HFFc6 (cell line): ENCODE measurements at regions not wholly inside any gene's neighbourhood (a gene's known extent, or its start where the extent isn't known, plus 50 kb on each side); places are given as distances from the start of the nearest gene placed in this dataset.

ENCODE experiments used
- DNase-seq: peaks from one replicate; pipeline ENCODE4 v3.0.0-alpha.2; 2018
- H3K27ac Mint-ChIP-seq: 2 replicates; pipeline ENCODE4 v1.8.0; 2020; ENCODE audit warnings: mild to moderate bottlenecking, mixed read lengths
- H3K27me3 Mint-ChIP-seq: 2 replicates; pipeline ENCODE4 v1.8.0; 2021; ENCODE audit warnings: mild to moderate bottlenecking, moderate library complexity, mixed read lengths; ENCODE audit not compliant: insufficient read depth
- H3K36me3 Mint-ChIP-seq: 2 replicates; pipeline ENCODE4 v1.8.0; 2021; ENCODE audit warnings: low read depth, mixed read lengths
- H3K4me1 Mint-ChIP-seq: 2 replicates; pipeline ENCODE4 v1.8.0; 2020; ENCODE audit warnings: low read depth, mixed read lengths
- H3K4me3 Mint-ChIP-seq: 2 replicates; pipeline ENCODE4 v1.8.0; 2020; ENCODE audit warnings: mild to moderate bottlenecking, moderate library complexity, mixed read lengths
- H3K9me3 Mint-ChIP-seq: 2 replicates; pipeline ENCODE4 v1.8.0; 2020; ENCODE audit warnings: mild to moderate bottlenecking, mixed read lengths
- TF ChIP-seq, protein P1 (sequence below): fragments of 200-600 bp; sonication (generic); IDR thresholded peaks from 2 replicates; pipeline ENCODE4 v1.5.0; 2021; ENCODE audit warnings: antibody characterized with exemption, mild to moderate bottlenecking

- no peak overlapping the region for H3K27ac Mint-ChIP-seq
- no peaks in the 10 kb centered on the region for H3K9me3 Mint-ChIP-seq
- H3K4me1 Mint-ChIP-seq: peaks cover 10% of the 10 kb centered on the region
- H3K4me3 Mint-ChIP-seq: no peak overlapping the region
- H3K27me3 Mint-ChIP-seq: peaks cover 10% of the 10 kb centered on the region
- DNase-seq: no peak
- H3K36me3 Mint-ChIP-seq: no peaks in the 10 kb centered on the region
- TF ChIP-seq, protein P1, sequence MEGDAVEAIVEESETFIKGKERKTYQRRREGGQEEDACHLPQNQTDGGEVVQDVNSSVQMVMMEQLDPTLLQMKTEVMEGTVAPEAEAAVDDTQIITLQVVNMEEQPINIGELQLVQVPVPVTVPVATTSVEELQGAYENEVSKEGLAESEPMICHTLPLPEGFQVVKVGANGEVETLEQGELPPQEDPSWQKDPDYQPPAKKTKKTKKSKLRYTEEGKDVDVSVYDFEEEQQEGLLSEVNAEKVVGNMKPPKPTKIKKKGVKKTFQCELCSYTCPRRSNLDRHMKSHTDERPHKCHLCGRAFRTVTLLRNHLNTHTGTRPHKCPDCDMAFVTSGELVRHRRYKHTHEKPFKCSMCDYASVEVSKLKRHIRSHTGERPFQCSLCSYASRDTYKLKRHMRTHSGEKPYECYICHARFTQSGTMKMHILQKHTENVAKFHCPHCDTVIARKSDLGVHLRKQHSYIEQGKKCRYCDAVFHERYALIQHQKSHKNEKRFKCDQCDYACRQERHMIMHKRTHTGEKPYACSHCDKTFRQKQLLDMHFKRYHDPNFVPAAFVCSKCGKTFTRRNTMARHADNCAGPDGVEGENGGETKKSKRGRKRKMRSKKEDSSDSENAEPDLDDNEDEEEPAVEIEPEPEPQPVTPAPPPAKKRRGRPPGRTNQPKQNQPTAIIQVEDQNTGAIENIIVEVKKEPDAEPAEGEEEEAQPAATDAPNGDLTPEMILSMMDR: no peak
Measured at GRCh38 chr3:182731764-182732163, 61.5 kb upstream of the ATP11B start.

DNA sequence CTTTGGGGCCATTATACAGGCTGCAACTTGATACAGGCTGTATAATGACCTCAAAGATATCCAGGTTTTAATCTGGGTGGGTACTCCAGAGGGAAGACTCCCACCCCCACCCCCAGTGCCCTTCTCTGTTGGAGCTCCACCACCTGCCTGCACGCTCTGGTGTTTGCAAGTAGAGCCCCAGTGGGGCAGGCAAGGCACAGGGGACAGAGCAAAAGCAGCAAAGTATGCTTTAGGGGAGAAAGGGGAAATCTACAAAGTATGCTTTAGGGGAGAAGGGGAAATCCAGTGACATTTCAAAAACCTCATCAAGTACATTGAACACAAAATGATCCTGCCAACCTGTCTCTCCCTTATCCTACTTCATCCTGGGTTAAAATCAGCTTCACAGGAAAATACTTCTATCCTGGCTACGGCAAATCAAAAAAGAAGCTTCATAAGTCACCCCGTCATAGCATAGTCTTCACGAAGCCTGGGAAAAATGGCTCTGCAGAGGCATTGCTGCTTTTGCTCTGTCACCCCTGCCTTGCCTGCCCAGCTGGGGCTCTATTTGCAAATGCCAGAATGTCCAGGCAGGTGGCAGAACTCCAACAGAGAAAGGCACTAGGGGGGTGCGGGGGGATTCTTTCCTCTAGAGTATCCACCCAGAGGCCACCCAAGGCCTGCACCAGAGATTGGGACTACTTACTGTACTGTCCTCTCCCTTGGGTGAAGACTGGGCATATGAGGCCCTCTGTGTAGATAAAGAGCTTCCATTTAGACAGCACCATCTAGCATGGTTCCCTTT, 60.9 kb upstream of the ATP11B start:
- Mint-ChIP-seq H3K4me1 (peaks cover 10% of the 10 kb centered on the region), H3K27ac (no peak overlapping the region), H3K27me3 (peaks cover 7% of the 10 kb centered on the region), H3K9me3 (no peaks in the 10 kb centered on the region), H3K4me3 (no peak overlapping the region), H3K36me3 (no peaks in the 10 kb centered on the region)
- DNase-seq: no peak
- TF ChIP-seq, protein P1: no peak

DNA sequence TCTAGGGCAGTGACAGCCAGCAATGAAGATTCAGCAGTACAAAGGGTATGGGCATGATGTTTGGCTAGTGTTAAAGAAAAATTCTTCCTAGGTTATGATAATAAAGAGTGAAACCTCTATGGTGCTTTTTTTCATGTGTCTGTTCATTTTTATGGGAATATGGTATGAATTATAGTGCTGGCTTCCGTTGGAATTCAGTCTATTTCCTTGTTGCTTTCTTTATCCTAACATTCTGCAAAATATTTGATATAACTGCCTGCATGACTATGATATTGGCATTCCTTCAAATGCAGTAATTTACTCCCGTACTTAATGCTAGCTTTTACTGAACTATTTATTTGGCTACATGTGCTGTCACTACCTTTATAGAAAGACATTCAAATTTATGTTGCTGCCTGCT, 57.6 kb upstream of the ATP11B start:
- Mint-ChIP-seq H3K27me3 (peaks cover 20% of the 10 kb centered on the region), H3K4me3 (no peak overlapping the region), H3K27ac (no peak overlapping the region), H3K9me3 (no peaks in the 10 kb centered on the region), H3K36me3 (no peaks in the 10 kb centered on the region), H3K4me1 (peaks cover 14% of the 10 kb centered on the region)
- DNase-seq: peak; percentile 8
- TF ChIP-seq, protein P1: no peak

GRCh38 chr3:182737825-182738224, 55.5 kb upstream of the ATP11B start:
- Mint-ChIP-seq H3K27me3 (peaks cover 19% of the 10 kb centered on the region), H3K9me3 (no peaks in the 10 kb centered on the region)

GRCh38 chr3:182738583-182739411, 54.5 kb upstream of the ATP11B start:
- TF ChIP-seq, protein P1: no peak
- peaks cover 16% of the 10 kb centered on the region for H3K4me1 Mint-ChIP-seq
- no peak overlapping the region for H3K4me3 Mint-ChIP-seq
- H3K9me3 Mint-ChIP-seq: no peaks in the 10 kb centered on the region
- H3K36me3 Mint-ChIP-seq: no peaks in the 10 kb centered on the region
- no peak for DNase-seq
- H3K27ac Mint-ChIP-seq: no peak overlapping the region
- H3K27me3 Mint-ChIP-seq: peaks cover 19% of the 10 kb centered on the region

More at GRCh38 chr3:182737825-182738224, 55.5 kb upstream of the ATP11B start:
- Mint-ChIP-seq H3K4me3 (no peak overlapping the region), H3K36me3 (no peaks in the 10 kb centered on the region), H3K27ac (no peak overlapping the region), H3K4me1 (peaks cover 16% of the 10 kb centered on the region)
- TF ChIP-seq, protein P1: no peak
- no peak for DNase-seq
